OCI-LY1 (cell line): ENCODE measurements at regions not wholly inside any gene's neighbourhood (a gene's known extent, or its start where the extent isn't known, plus 50 kb on each side); places are given as distances from the start of the nearest gene placed in this dataset.

Experiments used
- CTCF ChIP-seq: fragments of 200-600 bp; sonication (generic), shearing (Covaris generic); IDR thresholded peaks from 2 replicates; pipeline ENCODE4 v1.5.1; 2017; ENCODE audit warnings: mild to moderate bottlenecking, antibody characterized with exemption, low read length, moderate library complexity, mixed read lengths
- EZH2 ChIP-seq: fragments of 200-600 bp; sonication (generic), shearing (Covaris generic); IDR thresholded peaks from 2 replicates; pipeline ENCODE4 v1.8.0; 2017; ENCODE audit warnings: borderline replicate concordance, mixed run types, mild to moderate bottlenecking, antibody characterized with exemption, low read length, moderate library complexity, mixed read lengths

- TF ChIP-seq CTCF (no peak), EZH2 (no peak)
These were observed 333.0 kb downstream of the CD83 start for GRCh38 chr6:14450578-14450977.
